ENCODE measurements at regions not wholly inside any gene's neighbourhood (a gene's known extent, or its start where the extent isn't known, plus 50 kb on each side); places are given as distances from the start of the nearest gene placed in this dataset.

GRCh38 chr14:71321574-71322315 lies 414.5 kb downstream of the PCNX1 start:
- no peaks in the 10 kb centered on the region for H3K27me3 Mint-ChIP-seq
- no peak for TF ChIP-seq CTCF (conservative IDR thresholded peaks at IDR 0.05)
- DNase-seq (ENCODE audit: extremely low spot score, unreplicated experiment) = no peak
- H3K4me1 Mint-ChIP-seq (ENCODE audit: unreplicated experiment) = peaks cover 35% of the 10 kb centered on the region
- H3K27ac Mint-ChIP-seq = peak overlapping the region; percentile 92
- no peaks in the 10 kb centered on the region for H3K9me3 Mint-ChIP-seq
- no peaks in the 10 kb centered on the region for H3K36me3 Mint-ChIP-seq
- H3K4me3 Mint-ChIP-seq = peak overlapping the region; percentile 94

- peaks cover 2% of the 10 kb centered on the region for H3K36me3 Mint-ChIP-seq
- H3K4me3 Mint-ChIP-seq = peak overlapping the region; percentile 94
- H3K27ac Mint-ChIP-seq = peak overlapping the region; percentile 92
- H3K27me3 Mint-ChIP-seq = no peaks in the 10 kb centered on the region
- peaks cover 35% of the 10 kb centered on the region for H3K4me1 Mint-ChIP-seq (ENCODE audit: unreplicated experiment)
- DNase-seq (ENCODE audit: extremely low spot score, unreplicated experiment) = no peak
- TF ChIP-seq CTCF (conservative IDR thresholded peaks at IDR 0.05) = peak; percentile 34
- no peaks in the 10 kb centered on the region for H3K9me3 Mint-ChIP-seq
These were observed 415.5 kb downstream of the PCNX1 start for GRCh38 chr14:71322655-71323250.

- Mint-ChIP-seq H3K4me1 (ENCODE audit: unreplicated experiment) (peaks cover 35% of the 10 kb centered on the region), H3K4me3 (peak overlapping the region; percentile 27), H3K9me3 (no peaks in the 10 kb centered on the region), H3K27ac (no peak overlapping the region), H3K27me3 (no peaks in the 10 kb centered on the region), H3K36me3 (peaks cover 7% of the 10 kb centered on the region)
- TF ChIP-seq CTCF (conservative IDR thresholded peaks at IDR 0.05) = no peak
- no peak for DNase-seq (ENCODE audit: extremely low spot score, unreplicated experiment)
These were observed 417.6 kb downstream of the PCNX1 start for GRCh38 chr14:71324767-71325272.

GRCh38 chr14:71327691-71328090 lies 420.4 kb downstream of the PCNX1 start:
- Mint-ChIP-seq H3K27ac (no peak overlapping the region), H3K27me3 (no peaks in the 10 kb centered on the region), H3K9me3 (no peaks in the 10 kb centered on the region), H3K36me3 (peaks cover 13% of the 10 kb centered on the region), H3K4me3 (no peak overlapping the region), H3K4me1 (ENCODE audit: unreplicated experiment) (peaks cover 38% of the 10 kb centered on the region)
- TF ChIP-seq CTCF (conservative IDR thresholded peaks at IDR 0.05) = no peak
- DNase-seq (ENCODE audit: extremely low spot score, unreplicated experiment) = no peak

- no peak for TF ChIP-seq CTCF (conservative IDR thresholded peaks at IDR 0.05)
- peaks cover 33% of the 10 kb centered on the region for H3K4me1 Mint-ChIP-seq (ENCODE audit: unreplicated experiment)
- no peaks in the 10 kb centered on the region for H3K27me3 Mint-ChIP-seq
- no peak overlapping the region for H3K27ac Mint-ChIP-seq
- no peak for DNase-seq (ENCODE audit: extremely low spot score, unreplicated experiment)
- H3K36me3 Mint-ChIP-seq = peaks cover 13% of the 10 kb centered on the region
- H3K9me3 Mint-ChIP-seq = no peaks in the 10 kb centered on the region
- H3K4me3 Mint-ChIP-seq = no peak overlapping the region
These were observed 420.9 kb downstream of the PCNX1 start for GRCh38 chr14:71328183-71328582.

Data from type B pancreatic cell (in vitro differentiated cells).